HEK293 (cell line): ENCODE measurements at regions not wholly inside any gene's neighbourhood (a gene's known extent, or its start where the extent isn't known, plus 50 kb on each side); places are given as distances from the start of the nearest gene placed in this dataset.

ENCODE experiments used
- CTCF ChIA-PET: fragments of 350-600 bp; formaldehyde crosslinking; extraction: SDS; loops from one replicate; lab custom pipeline; 2021; ENCODE audit warnings: antibody characterized with exemption; lab: Yijun Ruan, JAX
- POLR2A ChIA-PET: fragments of 300-600 bp; formaldehyde crosslinking; extraction: SDS; loops from one replicate; lab custom pipeline; 2020; ENCODE audit warnings: antibody characterized with exemption, inconsistent platforms; lab: Yijun Ruan, JAX
- H3K27ac ChIP-seq: fragments of 200-500 bp; sonication (Bioruptor generic); 2 replicates; pipeline ENCODE4 v1.5.1; 2014; ENCODE audit warnings: low read depth, low read length, control low read depth, inconsistent platforms; ENCODE audit errors: extremely low read depth
- H3K36me3 ChIP-seq, 2 experiments: fragments of 200-500 bp in 1 of 2; sonication (Bioruptor generic) in 1 of 2; 1 replicate in 1 of 2; 2 replicates in 1 of 2; pipeline ENCODE4 v1.5.1; 2014 to 2017; ENCODE audit warnings: inconsistent platforms in 2 of 2, low read length in 2 of 2; ENCODE audit not compliant: control insufficient read depth in 2 of 2, insufficient read depth in 1 of 2
- H3K4me1 ChIP-seq: fragments of 200-500 bp; sonication (Bioruptor generic); 2 replicates; pipeline ENCODE4 v1.5.1; 2014; ENCODE audit warnings: mild to moderate bottlenecking, low read length, inconsistent platforms; ENCODE audit not compliant: control insufficient read depth, insufficient read depth
- H3K4me3 ChIP-seq: 2 replicates; pipeline ENCODE4 v1.5.1; 2011; ENCODE audit warnings: low read depth, mild to moderate bottlenecking, control low read depth, low read length, moderate library complexity
- H3K9me3 ChIP-seq: fragments of 200-500 bp; sonication (Bioruptor generic); 2 replicates; pipeline ENCODE4 v1.5.1; 2014; ENCODE audit warnings: low read depth, low read length, inconsistent platforms; ENCODE audit not compliant: control insufficient read depth, insufficient read depth
- ELK4 ChIP-seq: IDR thresholded peaks from 2 replicates; pipeline ENCODE4 v1.6.1; 2011; ENCODE audit warnings: mild to moderate bottlenecking, low read depth, low read length, borderline replicate concordance
- GLI2 ChIP-seq: fragments of 450-650 bp; formaldehyde crosslinking; IDR thresholded peaks from 2 replicates; pipeline ENCODE4; 2017; ENCODE audit warnings: missing biosample characterization, missing genetic modification characterization, low read depth, borderline replicate concordance
- HOXA7 ChIP-seq: sonication (generic); formaldehyde crosslinking; IDR thresholded peaks from 2 replicates; pipeline ENCODE4 v1.8.1; 2022; ENCODE audit warnings: missing genetic modification reagents, borderline replicate concordance
- MYNN ChIP-seq: fragments of 450-650 bp; formaldehyde crosslinking; IDR thresholded peaks from 2 replicates; pipeline ENCODE4 v1.5.1; 2016; ENCODE audit warnings: missing biosample characterization, missing genetic modification characterization, borderline replicate concordance
- PRDM1 ChIP-seq: fragments of 450-650 bp; formaldehyde crosslinking; IDR thresholded peaks from 2 replicates; pipeline ENCODE4; 2016; ENCODE audit warnings: missing biosample characterization, missing genetic modification characterization
- SP3 ChIP-seq: fragments of 450-650 bp; formaldehyde crosslinking; IDR thresholded peaks from 2 replicates; pipeline ENCODE4 v1.5.1; 2016; ENCODE audit warnings: missing biosample characterization, missing genetic modification characterization
- YY1 ChIP-seq: fragments of 450-650 bp; formaldehyde crosslinking; IDR thresholded peaks from 2 replicates; pipeline ENCODE4 v1.5.1; 2018; ENCODE audit warnings: missing biosample characterization, missing genetic modification characterization
- ZBTB10 ChIP-seq: fragments of 450-650 bp; formaldehyde crosslinking; IDR thresholded peaks from 2 replicates; pipeline ENCODE4 v1.5.1; 2016; ENCODE audit warnings: missing biosample characterization, missing genetic modification characterization
- ZFP41 ChIP-seq: fragments of 450-650 bp; formaldehyde crosslinking; IDR thresholded peaks from 2 replicates; pipeline ENCODE4 v1.5.1; 2016; ENCODE audit warnings: missing biosample characterization, missing genetic modification characterization, borderline replicate concordance
- ZNF10 ChIP-seq: fragments of 450-650 bp; formaldehyde crosslinking; IDR thresholded peaks from 2 replicates; pipeline ENCODE4 v1.5.1; 2017; ENCODE audit warnings: missing biosample characterization, missing genetic modification characterization
- ZNF148 ChIP-seq: fragments of 450-650 bp; formaldehyde crosslinking; IDR thresholded peaks from 2 replicates; pipeline ENCODE4 v1.5.0; 2017; ENCODE audit warnings: missing biosample characterization, missing genetic modification characterization, borderline replicate concordance
- ZNF174 ChIP-seq: fragments of 450-650 bp; formaldehyde crosslinking; IDR thresholded peaks from 2 replicates; pipeline ENCODE4 v1.5.0; 2017; ENCODE audit warnings: missing biosample characterization, mild to moderate bottlenecking, missing genetic modification characterization
- ZNF24 ChIP-seq: fragments of 450-650 bp; formaldehyde crosslinking; IDR thresholded peaks from 2 replicates; pipeline ENCODE4 v1.5.1; 2016; ENCODE audit warnings: missing biosample characterization, missing genetic modification characterization
- ZNF248 ChIP-seq: fragments of 450-650 bp; formaldehyde crosslinking; IDR thresholded peaks from 2 replicates; pipeline ENCODE4 v1.5.1; 2017; ENCODE audit warnings: missing biosample characterization, missing genetic modification characterization
- ZNF341 ChIP-seq: fragments of 450-650 bp; formaldehyde crosslinking; IDR thresholded peaks from 2 replicates; pipeline ENCODE4; 2016; ENCODE audit warnings: low read depth, missing biosample characterization, missing genetic modification characterization
- ZNF354C ChIP-seq: fragments of 450-650 bp; formaldehyde crosslinking; IDR thresholded peaks from 2 replicates; pipeline ENCODE4 v1.5.1; 2016; ENCODE audit warnings: missing biosample characterization, missing genetic modification characterization, low read depth, borderline replicate concordance
- ZNF391 ChIP-seq: fragments of 450-650 bp; formaldehyde crosslinking; IDR thresholded peaks from 2 replicates; pipeline ENCODE4 v1.5.1; 2016; ENCODE audit warnings: low read depth, missing biosample characterization, missing genetic modification characterization, borderline replicate concordance
- ZNF473 ChIP-seq: fragments of 450-650 bp; formaldehyde crosslinking; IDR thresholded peaks from 2 replicates; pipeline ENCODE4 v1.5.1; 2017; ENCODE audit warnings: missing biosample characterization, missing genetic modification characterization
- ZNF48 ChIP-seq: fragments of 450-650 bp; formaldehyde crosslinking; IDR thresholded peaks from 2 replicates; pipeline ENCODE4 v1.5.1; 2016; ENCODE audit warnings: missing biosample characterization, missing genetic modification characterization
- ZNF560 ChIP-seq: fragments of 450-650 bp; formaldehyde crosslinking; IDR thresholded peaks from 2 replicates; pipeline ENCODE4 v1.5.1; 2017; ENCODE audit warnings: missing biosample characterization, missing genetic modification characterization, borderline replicate concordance
- ZNF561 ChIP-seq: fragments of 450-650 bp; IDR thresholded peaks from 2 replicates; pipeline ENCODE4 v1.5.1; 2018; ENCODE audit warnings: missing biosample characterization, missing genetic modification characterization, borderline replicate concordance
- ZNF660 ChIP-seq: fragments of 450-650 bp; IDR thresholded peaks from 2 replicates; pipeline ENCODE4 v1.5.1; 2018; ENCODE audit warnings: missing biosample characterization, mild to moderate bottlenecking, missing genetic modification characterization
- ZNF785 ChIP-seq: fragments of 450-650 bp; formaldehyde crosslinking; IDR thresholded peaks from 2 replicates; pipeline ENCODE4 v1.5.1; 2016; ENCODE audit warnings: missing biosample characterization, missing genetic modification characterization
- ZSCAN4 ChIP-seq: fragments of 450-650 bp; formaldehyde crosslinking; IDR thresholded peaks from 2 replicates; pipeline ENCODE4 v1.5.1; 2017; ENCODE audit warnings: missing biosample characterization, missing genetic modification characterization
- TF ChIP-seq, protein P1 (sequence below): fragments of 450-650 bp; formaldehyde crosslinking; IDR thresholded peaks from 2 replicates; pipeline ENCODE4 v1.5.1; 2016; ENCODE audit warnings: missing biosample characterization, missing genetic modification characterization
- TF ChIP-seq, protein P2 (sequence below): fragments of 450-650 bp; formaldehyde crosslinking; IDR thresholded peaks from 2 replicates; pipeline ENCODE4 v1.5.1; 2016; ENCODE audit warnings: missing biosample characterization, missing genetic modification characterization
- TF ChIP-seq, protein P3 (sequence below): fragments of 450-650 bp; formaldehyde crosslinking; IDR thresholded peaks from 2 replicates; pipeline ENCODE4 v1.5.1; 2016; ENCODE audit warnings: missing biosample characterization, missing genetic modification characterization

DNA sequence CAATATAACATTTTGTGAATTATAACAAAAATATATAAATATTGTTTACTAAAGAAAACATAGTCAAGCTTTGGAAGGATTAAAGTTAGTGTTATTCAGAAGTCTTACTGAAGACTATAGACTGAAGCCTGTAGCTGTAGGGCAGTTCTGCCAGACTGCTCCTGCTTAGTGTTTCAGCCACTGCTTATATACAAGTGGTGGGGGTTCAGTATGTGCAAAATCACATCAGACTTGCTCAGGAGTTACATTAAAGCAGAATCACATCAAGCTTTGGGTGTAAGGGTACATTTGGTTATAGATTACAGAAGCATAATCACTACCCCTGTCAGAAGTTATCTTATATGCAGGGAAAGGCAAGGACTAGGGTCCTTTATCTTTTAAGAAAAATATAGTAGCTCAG is 653.8 kb downstream of the ANKRD7 start (continued):
- TF ChIP-seq, protein P1, sequence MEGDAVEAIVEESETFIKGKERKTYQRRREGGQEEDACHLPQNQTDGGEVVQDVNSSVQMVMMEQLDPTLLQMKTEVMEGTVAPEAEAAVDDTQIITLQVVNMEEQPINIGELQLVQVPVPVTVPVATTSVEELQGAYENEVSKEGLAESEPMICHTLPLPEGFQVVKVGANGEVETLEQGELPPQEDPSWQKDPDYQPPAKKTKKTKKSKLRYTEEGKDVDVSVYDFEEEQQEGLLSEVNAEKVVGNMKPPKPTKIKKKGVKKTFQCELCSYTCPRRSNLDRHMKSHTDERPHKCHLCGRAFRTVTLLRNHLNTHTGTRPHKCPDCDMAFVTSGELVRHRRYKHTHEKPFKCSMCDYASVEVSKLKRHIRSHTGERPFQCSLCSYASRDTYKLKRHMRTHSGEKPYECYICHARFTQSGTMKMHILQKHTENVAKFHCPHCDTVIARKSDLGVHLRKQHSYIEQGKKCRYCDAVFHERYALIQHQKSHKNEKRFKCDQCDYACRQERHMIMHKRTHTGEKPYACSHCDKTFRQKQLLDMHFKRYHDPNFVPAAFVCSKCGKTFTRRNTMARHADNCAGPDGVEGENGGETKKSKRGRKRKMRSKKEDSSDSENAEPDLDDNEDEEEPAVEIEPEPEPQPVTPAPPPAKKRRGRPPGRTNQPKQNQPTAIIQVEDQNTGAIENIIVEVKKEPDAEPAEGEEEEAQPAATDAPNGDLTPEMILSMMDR (tag by site-specific recombination) = no peak
- TF ChIP-seq ZNF391 (tag by site-specific recombination) (no peak), YY1 (tag by site-specific recombination) (no peak), ZNF561 (no peak), ZNF24 (tag by site-specific recombination) (no peak), ZNF785 (tag by site-specific recombination) (no peak), HOXA7 (CRISPR knock-in tag) (no peak), ZNF10 (tag by site-specific recombination) (no peak), ZSCAN4 (tag by site-specific recombination) (no peak), ZNF341 (tag by site-specific recombination) (no peak)

GRCh38 chr7:118898284-118898683 is 673.8 kb downstream of the ANKRD7 start:
- H3K27ac ChIP-seq = no peak overlapping the region
- no peaks in the 10 kb centered on the region for H3K36me3 ChIP-seq
- H3K4me1 ChIP-seq = no peaks in the 10 kb centered on the region
- no peak overlapping the region for H3K4me3 ChIP-seq
- ChIA-PET CTCF (no interaction called here), POLR2A (no interaction called here)
- H3K9me3 ChIP-seq = no peaks in the 10 kb centered on the region
- TF ChIP-seq ZNF660 (tag by site-specific recombination) (no peak), SP3 (tag by site-specific recombination) (no peak), ZNF354C (tag by site-specific recombination) (no peak), ELK4 (no peak), PRDM1 (tag by site-specific recombination) (no peak), ZNF148 (tag by site-specific recombination) (no peak), GLI2 (tag by site-specific recombination) (no peak), ZFP41 (no peak), ZNF248 (tag by site-specific recombination) (no peak), ZBTB10 (tag by site-specific recombination) (no peak), ZNF48 (no peak), ZNF174 (tag by site-specific recombination) (no peak), MYNN (tag by site-specific recombination) (no peak), ZNF785 (tag by site-specific recombination) (no peak), ZNF560 (tag by site-specific recombination) (no peak), ZNF473 (no peak)
- TF ChIP-seq, protein P2, sequence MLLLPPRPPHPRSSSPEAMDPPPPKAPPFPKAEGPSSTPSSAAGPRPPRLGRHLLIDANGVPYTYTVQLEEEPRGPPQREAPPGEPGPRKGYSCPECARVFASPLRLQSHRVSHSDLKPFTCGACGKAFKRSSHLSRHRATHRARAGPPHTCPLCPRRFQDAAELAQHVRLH = no peak
- TF ChIP-seq, protein P3, sequence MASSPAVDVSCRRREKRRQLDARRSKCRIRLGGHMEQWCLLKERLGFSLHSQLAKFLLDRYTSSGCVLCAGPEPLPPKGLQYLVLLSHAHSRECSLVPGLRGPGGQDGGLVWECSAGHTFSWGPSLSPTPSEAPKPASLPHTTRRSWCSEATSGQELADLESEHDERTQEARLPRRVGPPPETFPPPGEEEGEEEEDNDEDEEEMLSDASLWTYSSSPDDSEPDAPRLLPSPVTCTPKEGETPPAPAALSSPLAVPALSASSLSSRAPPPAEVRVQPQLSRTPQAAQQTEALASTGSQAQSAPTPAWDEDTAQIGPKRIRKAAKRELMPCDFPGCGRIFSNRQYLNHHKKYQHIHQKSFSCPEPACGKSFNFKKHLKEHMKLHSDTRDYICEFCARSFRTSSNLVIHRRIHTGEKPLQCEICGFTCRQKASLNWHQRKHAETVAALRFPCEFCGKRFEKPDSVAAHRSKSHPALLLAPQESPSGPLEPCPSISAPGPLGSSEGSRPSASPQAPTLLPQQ = no peak
